Peyer's patch (tissue), 4 donors: ENCODE measurements at regions not wholly inside any gene's neighbourhood (a gene's known extent, or its start where the extent isn't known, plus 50 kb on each side); places are given as distances from the start of the nearest gene placed in this dataset.

ENCODE experiments used
- CTCF ChIP-seq, 6 experiments: fragments of 450-650 bp in 4 of 6; fragments of 200-600 bp in 2 of 6; sonication (generic) in 1 of 6; IDR thresholded peaks; one replicate each; pipeline ENCODE4 v1.5.1; 2017 to 2019; ENCODE audit warnings: antibody characterized with exemption in 6 of 6, mild to moderate bottlenecking in 3 of 6, moderate library complexity in 1 of 6
- POLR2A ChIP-seq, 2 donors: fragments of 450-650 bp; IDR thresholded peaks; one replicate each; pipeline ENCODE4 v1.5.1; 2017; ENCODE audit warnings: antibody characterized with exemption in 2 of 2, mild to moderate bottlenecking in 2 of 2, moderate library complexity in 2 of 2

DNA sequence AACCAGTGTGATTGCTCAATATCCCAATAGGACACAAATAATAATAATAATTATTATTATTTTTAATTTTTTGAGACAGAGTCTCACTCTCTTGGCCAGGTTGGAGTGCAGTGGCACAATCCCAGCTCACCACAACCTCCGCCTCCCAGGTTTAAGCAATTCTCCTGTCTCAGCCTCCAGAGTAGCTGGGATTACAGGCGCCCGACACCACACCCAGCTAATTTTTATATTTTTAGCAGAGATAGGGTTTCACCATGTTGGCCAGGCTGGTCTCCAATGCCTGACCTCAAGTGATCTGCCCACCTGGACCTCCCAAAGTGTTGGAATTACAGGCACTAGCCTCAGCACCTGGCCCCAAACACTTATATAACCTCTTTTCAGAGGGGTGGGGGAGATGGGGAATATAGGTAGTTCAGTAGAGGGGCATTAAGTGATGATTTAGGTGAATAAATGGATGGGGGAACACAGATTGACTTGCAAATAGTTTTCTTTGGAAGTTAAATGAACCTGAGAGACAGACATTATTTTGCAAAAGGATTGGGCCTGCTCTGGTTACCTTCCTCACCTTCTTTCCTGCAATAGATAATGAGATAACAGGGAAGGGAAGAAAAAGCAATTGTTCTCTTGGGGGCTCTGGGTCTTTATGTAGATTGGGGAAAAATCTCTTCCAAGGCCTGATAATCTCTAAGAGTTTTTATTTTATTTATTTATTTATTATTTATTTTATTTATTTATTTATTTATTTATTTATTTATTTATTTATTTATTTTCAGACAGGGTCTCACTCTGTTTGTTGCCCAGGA lies 57.7 kb downstream of the RESF1 start:
- TF ChIP-seq CTCF (IDR thresholded peaks at IDR 0.05) (no peak), POLR2A (IDR thresholded peaks at IDR 0.05) (no peak)
